ENCODE measurements at regions not wholly inside any gene's neighbourhood (a gene's known extent, or its start where the extent isn't known, plus 50 kb on each side); places are given as distances from the start of the nearest gene placed in this dataset.
"Not testable (repeated sequence)": the region's sequence is repeated elsewhere in the genome, so short reads cannot be mapped to it uniquely, and the experiment has no call there.

DNA sequence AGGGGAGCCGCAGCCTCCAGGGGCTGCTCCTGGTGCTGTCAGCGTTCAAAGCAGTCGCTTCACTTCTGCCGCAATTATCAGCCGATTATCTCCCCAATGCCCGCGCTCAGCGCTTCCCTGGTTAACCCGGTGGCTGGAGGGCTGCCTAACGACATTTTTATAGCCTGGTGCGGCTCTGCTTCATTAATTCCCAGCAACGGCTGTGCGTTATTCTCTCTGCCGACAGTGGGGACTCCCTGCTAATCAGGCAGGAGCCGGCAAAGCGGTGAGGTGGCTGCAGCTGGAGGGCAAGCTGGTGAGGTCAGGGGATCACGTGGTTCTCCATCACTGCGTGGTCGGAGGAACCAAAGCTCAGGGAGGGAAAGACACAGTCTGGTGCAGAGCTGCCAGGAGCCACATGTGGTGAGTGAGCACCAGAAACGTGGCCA lies 62.9 kb downstream of the GLRX5 start:
- Mint-ChIP-seq H3K4me3 (no peak overlapping the region), H3K27me3 (peaks cover 17% of the 10 kb centered on the region), H3K4me1 (ENCODE audit: low read depth) (no peaks in the 10 kb centered on the region), H3K9me3 (no peaks in the 10 kb centered on the region), H3K36me3 (no peaks in the 10 kb centered on the region), H3K27ac (no peak overlapping the region)
- ChIA-PET POLR2A (no interaction called here), CTCF (no interaction called here)
- intact Hi-C loops (cut with micrococcal nuclease) = no loop called here
- peak; percentile 25 for DNase-seq

DNA sequence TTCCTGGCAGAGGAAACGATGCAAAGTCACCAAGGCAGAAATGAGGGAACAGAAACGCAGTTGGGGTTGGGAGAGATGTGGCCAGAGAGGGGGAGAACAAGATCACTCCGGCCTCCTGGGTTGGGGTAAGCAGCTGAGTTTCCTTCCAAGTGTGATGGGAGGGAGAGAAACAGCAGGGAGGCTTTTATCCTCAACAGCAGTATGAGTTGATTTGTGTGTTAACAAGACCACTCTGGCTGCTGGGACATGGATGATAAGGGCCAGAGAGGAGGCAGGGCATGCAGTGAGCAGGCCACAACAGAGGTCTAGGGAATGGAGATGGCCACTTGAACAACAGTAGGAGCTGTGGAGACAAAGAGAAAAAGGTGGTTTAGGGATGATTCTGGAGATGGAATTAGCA lies 66.8 kb downstream of the GLRX5 start:
- ChIA-PET CTCF (interaction anchor here (0.8 kb wide), 1 partner anchor 175 kb away, joined by 3 read pairs; no protein-coding TSS in a partner anchor), POLR2A (no interaction called here)
- H3K4me1 Mint-ChIP-seq (ENCODE audit: low read depth) = no peaks in the 10 kb centered on the region
- no peaks in the 10 kb centered on the region for H3K9me3 Mint-ChIP-seq
- H3K27ac Mint-ChIP-seq = no peak overlapping the region
- H3K27me3 Mint-ChIP-seq = peaks cover 25% of the 10 kb centered on the region
- no peaks in the 10 kb centered on the region for H3K36me3 Mint-ChIP-seq
- H3K4me3 Mint-ChIP-seq = no peak overlapping the region
- intact Hi-C loops (cut with micrococcal nuclease) = no loop called here
- no peak for DNase-seq

DNA sequence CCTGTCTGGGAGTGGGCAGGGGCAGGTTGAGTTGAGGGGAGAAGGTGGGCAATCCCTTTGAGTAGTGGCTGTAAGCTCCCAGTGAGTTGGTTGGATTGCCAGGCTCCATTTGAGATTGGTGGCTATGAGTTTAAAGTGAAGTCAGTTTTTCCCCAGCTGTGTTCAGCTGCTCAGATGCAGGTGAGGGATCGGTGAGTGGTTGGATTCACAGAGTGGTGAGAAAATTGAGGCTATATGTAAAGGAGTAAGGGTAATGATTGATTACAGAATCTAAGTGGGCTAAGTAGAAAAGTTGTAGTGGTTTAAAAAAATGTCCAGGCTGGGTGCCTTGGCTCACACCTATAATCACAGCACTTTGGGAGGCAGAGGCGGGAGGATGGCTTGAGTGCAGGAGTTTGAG lies 68.6 kb downstream of the GLRX5 start:
- ChIA-PET CTCF (no interaction called here), POLR2A (no interaction called here)
- no peak overlapping the region for H3K27ac Mint-ChIP-seq
- H3K9me3 Mint-ChIP-seq = no peaks in the 10 kb centered on the region
- H3K4me3 Mint-ChIP-seq = no peak overlapping the region
- no peaks in the 10 kb centered on the region for H3K4me1 Mint-ChIP-seq (ENCODE audit: low read depth)
- H3K27me3 Mint-ChIP-seq = peaks cover 24% of the 10 kb centered on the region
- no peak for DNase-seq
- H3K36me3 Mint-ChIP-seq = no peaks in the 10 kb centered on the region
- intact Hi-C loops (cut with micrococcal nuclease) = no loop called here

DNA sequence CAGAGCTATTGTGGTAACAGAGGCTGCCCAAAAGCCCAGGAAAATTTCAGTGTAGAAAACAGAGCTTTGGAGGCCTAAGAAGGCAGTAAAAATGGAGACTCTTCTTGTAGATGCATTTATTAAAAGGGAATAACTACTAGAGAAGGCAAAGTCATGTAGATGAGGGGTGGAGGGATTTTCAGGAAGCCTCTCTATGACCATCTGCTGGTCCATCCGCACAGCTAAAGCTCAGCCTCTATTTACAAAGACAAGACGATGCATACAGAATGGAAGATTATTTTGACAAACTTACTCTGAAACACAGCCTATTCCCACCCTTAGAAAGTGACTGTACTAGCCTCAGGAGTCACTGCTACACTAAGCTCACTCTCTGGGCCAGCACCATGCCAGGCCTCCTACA lies 71.4 kb downstream of the GLRX5 start:
- Mint-ChIP-seq H3K4me1 (ENCODE audit: low read depth) (no peaks in the 10 kb centered on the region), H3K4me3 (no peak overlapping the region), H3K36me3 (no peaks in the 10 kb centered on the region), H3K27ac (no peak overlapping the region), H3K27me3 (peaks cover 30% of the 10 kb centered on the region), H3K9me3 (no peaks in the 10 kb centered on the region)
- DNase-seq = no peak
- POLR2A ChIA-PET = no interaction called here
- intact Hi-C loops (cut with micrococcal nuclease) = no loop called here
- CTCF ChIA-PET = interaction anchor here (0.6 to 1.8 kb wide), 3 partner anchors 11 to 136 kb away, joined by 3 to 7 read pairs (median 3); no protein-coding TSS in a partner anchor

DNA sequence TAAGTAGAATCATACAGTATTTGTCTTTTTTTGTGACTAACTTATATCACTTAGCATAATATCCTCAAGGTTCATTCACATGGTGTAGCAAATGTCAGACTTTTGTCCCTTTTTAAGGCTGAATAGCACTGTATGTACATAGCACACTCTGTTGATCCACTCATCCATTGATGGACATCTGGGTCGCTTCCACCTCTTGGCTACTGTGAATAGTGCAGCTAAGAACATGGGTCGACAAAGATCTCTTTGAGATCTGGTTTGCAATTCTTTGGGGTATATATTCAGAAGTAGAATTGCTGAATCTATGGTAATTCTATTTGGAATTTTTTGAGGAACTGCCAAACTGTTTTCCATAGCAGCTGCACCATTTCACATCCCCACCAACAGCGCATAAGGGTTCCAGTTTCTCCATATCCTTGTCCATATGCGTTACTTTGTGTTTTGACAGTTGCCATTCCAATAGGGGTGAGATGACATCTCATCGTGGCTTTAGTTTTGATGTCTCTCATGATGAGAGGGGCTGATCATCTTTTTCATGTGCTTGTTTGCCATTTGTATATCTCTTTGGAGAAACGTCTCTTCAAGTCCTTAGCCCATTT lies 73.9 kb downstream of the GLRX5 start:
- H3K27me3 Mint-ChIP-seq = peaks cover 38% of the 10 kb centered on the region
- H3K27ac Mint-ChIP-seq = no peak overlapping the region
- ChIA-PET POLR2A (no interaction called here), CTCF (no interaction called here)
- intact Hi-C loops (cut with micrococcal nuclease) = no loop called here
- H3K9me3 Mint-ChIP-seq = no peaks in the 10 kb centered on the region
- H3K4me3 Mint-ChIP-seq = no peak overlapping the region
- no peaks in the 10 kb centered on the region for H3K36me3 Mint-ChIP-seq
- DNase-seq = no peak
- H3K4me1 Mint-ChIP-seq (ENCODE audit: low read depth) = no peaks in the 10 kb centered on the region

DNA sequence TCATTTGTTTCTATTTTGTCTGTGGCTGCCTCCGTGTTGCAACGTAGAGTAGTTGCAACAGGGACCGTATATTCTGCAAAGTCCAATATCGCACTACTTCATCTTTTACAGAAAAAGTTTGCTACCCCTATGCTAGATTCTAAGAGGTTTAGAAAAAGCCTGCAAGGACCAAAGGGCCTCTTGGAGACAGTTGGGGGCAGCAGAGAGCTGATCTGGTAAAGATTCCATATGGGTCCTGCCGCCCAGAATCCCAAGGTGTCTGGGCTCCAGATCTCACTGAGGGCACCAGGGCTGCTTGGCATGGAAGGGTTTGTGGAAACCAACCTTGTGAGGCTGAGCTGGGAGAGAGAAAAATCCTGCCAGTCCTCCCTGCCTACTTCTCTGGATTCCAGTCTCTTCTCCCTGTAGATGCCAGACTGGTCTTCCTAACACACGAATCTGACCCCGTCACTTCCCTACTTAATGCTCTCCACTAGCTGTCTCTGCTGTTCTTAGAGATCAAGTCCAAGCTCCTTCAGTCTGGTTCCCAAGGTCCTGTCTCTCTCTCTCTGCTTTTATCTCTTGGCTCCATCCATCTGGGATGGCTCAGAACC lies 74.6 kb downstream of the GLRX5 start:
- H3K27me3 Mint-ChIP-seq = peaks cover 37% of the 10 kb centered on the region
- H3K4me3 Mint-ChIP-seq = no peak overlapping the region
- H3K36me3 Mint-ChIP-seq = no peaks in the 10 kb centered on the region
- no peak overlapping the region for H3K27ac Mint-ChIP-seq
- POLR2A ChIA-PET = no interaction called here
- CTCF ChIA-PET = no interaction called here
- DNase-seq = peak; percentile 21
- H3K9me3 Mint-ChIP-seq = no peaks in the 10 kb centered on the region
- H3K4me1 Mint-ChIP-seq (ENCODE audit: low read depth) = no peaks in the 10 kb centered on the region
- intact Hi-C loops (cut with micrococcal nuclease) = no loop called here

DNA sequence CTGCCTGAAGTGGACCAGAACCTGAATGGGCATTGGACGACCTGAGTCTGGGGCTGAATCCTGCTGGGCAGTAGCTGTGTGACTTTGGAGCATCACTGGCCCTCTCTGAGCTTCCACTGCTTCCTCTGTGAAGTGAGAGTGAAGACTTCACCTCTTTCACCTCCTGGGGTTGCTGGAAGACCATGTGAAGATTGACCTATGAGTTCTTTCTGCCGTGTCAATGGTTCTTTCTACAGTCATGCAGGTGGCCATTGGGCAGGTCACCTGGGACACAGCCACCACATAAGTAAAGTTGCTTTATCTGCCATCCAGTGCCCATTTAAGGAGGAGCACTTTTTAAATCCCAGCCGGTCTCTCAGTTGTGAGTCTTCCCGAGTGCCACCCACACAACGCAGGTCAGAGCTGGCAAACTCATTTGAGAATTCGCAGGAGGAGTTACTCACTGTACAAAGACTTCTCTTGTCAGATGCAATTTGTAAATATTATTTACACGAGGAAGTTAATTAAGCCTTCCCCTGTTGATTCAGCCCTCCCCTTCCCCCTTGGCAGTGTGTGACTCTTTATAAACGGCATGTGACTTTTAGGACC lies 74.8 kb upstream of the TCL1B start:
- Mint-ChIP-seq H3K36me3 (no peaks in the 10 kb centered on the region), H3K4me1 (ENCODE audit: low read depth) (no peaks in the 10 kb centered on the region), H3K27me3 (peaks cover 31% of the 10 kb centered on the region), H3K9me3 (no peaks in the 10 kb centered on the region), H3K27ac (no peak overlapping the region), H3K4me3 (no peak overlapping the region)
- intact Hi-C loops (cut with micrococcal nuclease) = no loop called here
- ChIA-PET CTCF (interaction anchor here (1.3 kb wide), 1 partner anchor 72 kb away, joined by 4 read pairs; no protein-coding TSS in a partner anchor), POLR2A (no interaction called here)
- DNase-seq = no peak

DNA sequence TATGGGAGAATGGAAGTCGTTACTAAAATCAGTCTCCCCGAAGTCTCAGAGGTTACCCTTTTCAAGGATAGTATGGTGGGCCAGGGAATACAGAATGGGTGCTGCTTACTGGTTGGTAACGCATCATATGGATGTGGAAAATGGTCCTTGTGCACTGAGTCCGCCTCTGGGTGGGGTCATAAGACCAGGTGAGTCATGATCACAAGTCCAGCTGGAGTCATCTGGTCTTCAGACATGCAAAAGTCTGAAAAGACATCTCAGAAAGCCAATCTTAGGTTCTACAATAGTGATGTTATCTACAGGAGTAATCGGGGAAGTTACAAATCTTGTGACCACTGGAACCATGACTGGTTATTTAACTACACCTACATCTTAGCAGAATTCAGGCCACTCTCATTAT lies 71.9 kb upstream of the TCL1B start:
- Mint-ChIP-seq H3K27me3 (peaks cover 23% of the 10 kb centered on the region), H3K4me1 (ENCODE audit: low read depth) (no peaks in the 10 kb centered on the region), H3K27ac (no peak overlapping the region), H3K36me3 (no peaks in the 10 kb centered on the region), H3K4me3 (no peak overlapping the region), H3K9me3 (no peaks in the 10 kb centered on the region)
- CTCF ChIA-PET = no interaction called here
- no peak for DNase-seq
- intact Hi-C loops (cut with micrococcal nuclease) = no loop called here
- POLR2A ChIA-PET = no interaction called here

DNA sequence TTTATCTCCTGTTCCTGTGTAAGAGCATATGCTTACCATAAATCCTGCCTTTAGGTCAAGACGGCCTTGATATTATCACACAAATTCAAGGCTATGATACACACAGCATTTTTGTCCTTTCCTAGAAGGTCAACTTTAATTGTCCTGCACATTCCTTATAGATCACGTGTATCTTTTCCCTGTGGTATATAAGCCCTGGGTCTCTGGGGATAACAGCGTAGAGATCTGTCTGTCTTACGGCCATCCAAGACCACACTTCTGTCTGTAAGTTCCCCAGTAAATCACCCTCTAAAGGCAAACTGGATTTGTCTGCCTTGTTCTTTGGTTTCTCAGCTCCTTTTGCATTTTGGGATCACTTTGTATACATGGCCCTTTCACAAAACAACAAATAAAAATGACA lies 69.5 kb upstream of the TCL1B start:
- Mint-ChIP-seq H3K36me3 (no peaks in the 10 kb centered on the region), H3K4me1 (ENCODE audit: low read depth) (no peaks in the 10 kb centered on the region), H3K9me3 (no peaks in the 10 kb centered on the region), H3K4me3 (no peak overlapping the region), H3K27ac (no peak overlapping the region), H3K27me3 (peaks cover 12% of the 10 kb centered on the region)
- intact Hi-C loops (cut with micrococcal nuclease) = no loop called here
- ChIA-PET CTCF (interaction anchor here (0.8 kb wide), 1 partner anchor 10 kb away, joined by 3 read pairs; no protein-coding TSS in a partner anchor), POLR2A (no interaction called here)
- no peak for DNase-seq

DNA sequence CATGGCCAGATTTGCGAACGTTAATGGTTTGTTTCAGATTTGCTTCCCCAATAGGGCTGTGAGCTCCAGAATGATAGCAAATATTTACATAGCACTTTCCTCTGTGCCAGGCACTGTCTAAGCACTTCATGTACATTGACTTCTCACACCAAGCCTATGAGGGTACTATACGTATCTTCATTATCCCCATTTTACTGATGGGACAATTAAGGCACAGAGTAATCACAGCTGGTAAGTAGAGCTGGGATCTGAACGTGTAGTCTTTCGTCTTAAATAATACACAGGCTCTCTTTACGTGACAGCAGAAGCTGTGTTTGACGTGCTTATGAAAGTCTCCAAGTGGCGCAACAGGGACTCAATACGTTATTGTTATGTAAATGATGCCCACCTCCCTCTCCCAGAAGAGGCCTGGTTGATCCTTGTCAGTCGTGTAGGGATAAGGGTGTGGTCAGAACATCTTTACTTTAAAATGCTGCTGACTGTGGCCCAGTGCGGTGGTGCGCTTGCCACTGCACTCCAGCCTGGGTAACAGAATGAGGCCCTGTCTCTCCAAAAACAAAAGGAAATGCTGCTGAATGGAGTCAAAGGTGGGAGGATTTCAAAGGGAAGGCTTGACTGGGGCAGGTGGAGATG lies 66.3 kb upstream of the TCL1B start:
- POLR2A ChIA-PET = no interaction called here
- H3K27me3 Mint-ChIP-seq = peaks cover 8% of the 10 kb centered on the region
- H3K36me3 Mint-ChIP-seq = no peaks in the 10 kb centered on the region
- H3K4me3 Mint-ChIP-seq = no peak overlapping the region
- no peak for DNase-seq
- H3K4me1 Mint-ChIP-seq (ENCODE audit: low read depth) = no peaks in the 10 kb centered on the region
- intact Hi-C loops (cut with micrococcal nuclease) = no loop called here
- H3K27ac Mint-ChIP-seq = no peak overlapping the region
- CTCF ChIA-PET = no interaction called here
- no peaks in the 10 kb centered on the region for H3K9me3 Mint-ChIP-seq

DNA sequence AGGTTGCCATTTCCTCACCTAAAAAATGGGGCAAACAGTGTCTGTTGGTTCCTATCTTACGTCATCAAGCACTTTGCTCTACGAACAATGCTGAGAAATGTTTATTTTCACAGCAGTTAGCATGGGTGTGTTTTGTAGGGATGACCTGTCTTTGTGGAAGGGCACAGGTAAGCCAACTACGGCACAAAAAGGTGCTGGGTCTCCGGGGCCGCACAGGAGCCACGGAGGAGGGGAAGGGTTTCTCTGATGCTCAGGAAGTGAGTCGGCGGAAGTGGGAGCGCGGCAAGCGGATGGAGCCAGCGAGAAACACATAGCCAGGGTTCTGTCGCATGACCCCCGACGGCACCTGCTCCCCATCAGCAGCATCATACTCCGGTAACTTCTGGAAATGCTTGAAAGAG lies 65.6 kb upstream of the TCL1B start:
- H3K36me3 Mint-ChIP-seq = no peaks in the 10 kb centered on the region
- H3K27ac Mint-ChIP-seq = no peak overlapping the region
- ChIA-PET POLR2A (no interaction called here), CTCF (no interaction called here)
- H3K4me1 Mint-ChIP-seq (ENCODE audit: low read depth) = no peaks in the 10 kb centered on the region
- DNase-seq = peak; percentile 34
- no peaks in the 10 kb centered on the region for H3K9me3 Mint-ChIP-seq
- H3K4me3 Mint-ChIP-seq = peak overlapping the region; percentile 68
- intact Hi-C loops (cut with micrococcal nuclease) = no loop called here
- peaks cover 8% of the 10 kb centered on the region for H3K27me3 Mint-ChIP-seq

DNA sequence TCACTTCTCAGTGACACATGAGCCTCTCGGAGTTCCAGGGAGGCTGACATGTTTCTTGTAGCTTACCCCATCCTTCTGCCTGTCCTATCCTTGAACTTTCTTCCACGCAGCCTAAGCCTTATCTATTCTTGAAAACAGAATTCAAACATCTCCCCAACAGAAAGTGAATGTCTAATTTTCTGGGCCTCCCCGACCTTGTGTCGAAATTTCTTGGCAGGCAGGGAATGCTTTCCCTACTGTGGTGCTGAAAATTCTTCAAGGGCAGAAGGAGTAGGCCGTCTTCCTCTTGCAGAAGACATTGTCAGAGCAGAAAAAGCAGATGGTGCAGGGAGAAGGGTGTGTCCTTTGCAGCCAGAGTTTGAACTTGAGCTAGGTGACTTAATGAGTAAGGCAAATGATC lies 63.0 kb upstream of the TCL1B start:
- H3K36me3 Mint-ChIP-seq = no peaks in the 10 kb centered on the region
- no peaks in the 10 kb centered on the region for H3K9me3 Mint-ChIP-seq
- ChIA-PET CTCF (no interaction called here), POLR2A (no interaction called here)
- DNase-seq = no peak
- intact Hi-C loops (cut with micrococcal nuclease) = no loop called here
- H3K4me3 Mint-ChIP-seq = no peak overlapping the region
- peaks cover 10% of the 10 kb centered on the region for H3K27me3 Mint-ChIP-seq
- H3K4me1 Mint-ChIP-seq (ENCODE audit: low read depth) = no peaks in the 10 kb centered on the region
- H3K27ac Mint-ChIP-seq = no peak overlapping the region

DNA sequence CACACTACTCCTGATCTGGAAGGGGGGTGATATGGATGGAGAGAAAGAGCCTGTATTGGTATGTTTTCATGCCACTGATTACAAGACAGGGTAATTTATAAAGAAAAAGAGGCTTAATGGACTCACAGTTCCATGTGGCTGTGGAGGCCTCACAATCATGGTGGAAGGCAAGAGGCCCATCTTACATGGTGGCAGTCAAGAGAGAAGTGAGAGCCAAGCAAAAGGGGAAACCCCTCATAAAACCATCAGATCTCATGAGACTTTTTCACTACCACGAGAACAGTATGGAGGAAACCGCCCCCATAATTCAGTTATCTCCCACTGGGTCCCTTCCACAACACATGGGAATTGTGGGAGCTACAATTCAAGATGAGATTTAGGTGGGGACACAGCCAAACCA lies 60.5 kb upstream of the TCL1B start:
- H3K27me3 Mint-ChIP-seq = peaks cover 11% of the 10 kb centered on the region
- POLR2A ChIA-PET; H3K36me3 Mint-ChIP-seq; H3K9me3 Mint-ChIP-seq; H3K4me3 Mint-ChIP-seq; CTCF ChIA-PET; DNase-seq; H3K4me1 Mint-ChIP-seq (ENCODE audit: low read depth); intact Hi-C loops (cut with micrococcal nuclease); H3K27ac Mint-ChIP-seq: not testable (repeated sequence)
